ENCODE measurements at regions not wholly inside any gene's neighbourhood (a gene's known extent, or its start where the extent isn't known, plus 50 kb on each side); places are given as distances from the start of the nearest gene placed in this dataset.

GRCh38 chr4:111070390-111070789 lies 447.5 kb upstream of the PITX2 start:
- TF ChIP-seq JUND (IDR thresholded peaks at IDR 0.05) (no peak), YY1 (IDR thresholded peaks at IDR 0.05) (no peak), EGR1 (IDR thresholded peaks at IDR 0.05; ENCODE audit: low read depth in 2 of 2) (no peak), GABPA (IDR thresholded peaks at IDR 0.05 in 1 of 2, conservative IDR thresholded peaks at IDR 0.05 in 1 of 2) (no peak), FOXA1 (IDR thresholded peaks at IDR 0.05) (no peak)
- TF ChIP-seq, protein P1, sequence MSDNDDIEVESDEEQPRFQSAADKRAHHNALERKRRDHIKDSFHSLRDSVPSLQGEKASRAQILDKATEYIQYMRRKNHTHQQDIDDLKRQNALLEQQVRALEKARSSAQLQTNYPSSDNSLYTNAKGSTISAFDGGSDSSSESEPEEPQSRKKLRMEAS (IDR thresholded peaks at IDR 0.05) = no peak
- TF ChIP-seq, protein P2, sequence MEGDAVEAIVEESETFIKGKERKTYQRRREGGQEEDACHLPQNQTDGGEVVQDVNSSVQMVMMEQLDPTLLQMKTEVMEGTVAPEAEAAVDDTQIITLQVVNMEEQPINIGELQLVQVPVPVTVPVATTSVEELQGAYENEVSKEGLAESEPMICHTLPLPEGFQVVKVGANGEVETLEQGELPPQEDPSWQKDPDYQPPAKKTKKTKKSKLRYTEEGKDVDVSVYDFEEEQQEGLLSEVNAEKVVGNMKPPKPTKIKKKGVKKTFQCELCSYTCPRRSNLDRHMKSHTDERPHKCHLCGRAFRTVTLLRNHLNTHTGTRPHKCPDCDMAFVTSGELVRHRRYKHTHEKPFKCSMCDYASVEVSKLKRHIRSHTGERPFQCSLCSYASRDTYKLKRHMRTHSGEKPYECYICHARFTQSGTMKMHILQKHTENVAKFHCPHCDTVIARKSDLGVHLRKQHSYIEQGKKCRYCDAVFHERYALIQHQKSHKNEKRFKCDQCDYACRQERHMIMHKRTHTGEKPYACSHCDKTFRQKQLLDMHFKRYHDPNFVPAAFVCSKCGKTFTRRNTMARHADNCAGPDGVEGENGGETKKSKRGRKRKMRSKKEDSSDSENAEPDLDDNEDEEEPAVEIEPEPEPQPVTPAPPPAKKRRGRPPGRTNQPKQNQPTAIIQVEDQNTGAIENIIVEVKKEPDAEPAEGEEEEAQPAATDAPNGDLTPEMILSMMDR (IDR thresholded peaks at IDR 0.05; ENCODE audit: low read depth, low read length, missing input control) = no peak
- TF ChIP-seq, protein P3, sequence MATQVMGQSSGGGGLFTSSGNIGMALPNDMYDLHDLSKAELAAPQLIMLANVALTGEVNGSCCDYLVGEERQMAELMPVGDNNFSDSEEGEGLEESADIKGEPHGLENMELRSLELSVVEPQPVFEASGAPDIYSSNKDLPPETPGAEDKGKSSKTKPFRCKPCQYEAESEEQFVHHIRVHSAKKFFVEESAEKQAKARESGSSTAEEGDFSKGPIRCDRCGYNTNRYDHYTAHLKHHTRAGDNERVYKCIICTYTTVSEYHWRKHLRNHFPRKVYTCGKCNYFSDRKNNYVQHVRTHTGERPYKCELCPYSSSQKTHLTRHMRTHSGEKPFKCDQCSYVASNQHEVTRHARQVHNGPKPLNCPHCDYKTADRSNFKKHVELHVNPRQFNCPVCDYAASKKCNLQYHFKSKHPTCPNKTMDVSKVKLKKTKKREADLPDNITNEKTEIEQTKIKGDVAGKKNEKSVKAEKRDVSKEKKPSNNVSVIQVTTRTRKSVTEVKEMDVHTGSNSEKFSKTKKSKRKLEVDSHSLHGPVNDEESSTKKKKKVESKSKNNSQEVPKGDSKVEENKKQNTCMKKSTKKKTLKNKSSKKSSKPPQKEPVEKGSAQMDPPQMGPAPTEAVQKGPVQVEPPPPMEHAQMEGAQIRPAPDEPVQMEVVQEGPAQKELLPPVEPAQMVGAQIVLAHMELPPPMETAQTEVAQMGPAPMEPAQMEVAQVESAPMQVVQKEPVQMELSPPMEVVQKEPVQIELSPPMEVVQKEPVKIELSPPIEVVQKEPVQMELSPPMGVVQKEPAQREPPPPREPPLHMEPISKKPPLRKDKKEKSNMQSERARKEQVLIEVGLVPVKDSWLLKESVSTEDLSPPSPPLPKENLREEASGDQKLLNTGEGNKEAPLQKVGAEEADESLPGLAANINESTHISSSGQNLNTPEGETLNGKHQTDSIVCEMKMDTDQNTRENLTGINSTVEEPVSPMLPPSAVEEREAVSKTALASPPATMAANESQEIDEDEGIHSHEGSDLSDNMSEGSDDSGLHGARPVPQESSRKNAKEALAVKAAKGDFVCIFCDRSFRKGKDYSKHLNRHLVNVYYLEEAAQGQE (IDR thresholded peaks at IDR 0.05) = no peak

Data from liver (tissue), 3 donors.